HL-60 (cell line): ENCODE measurements at regions not wholly inside any gene's neighbourhood (a gene's known extent, or its start where the extent isn't known, plus 50 kb on each side); places are given as distances from the start of the nearest gene placed in this dataset.

Experiments used
- CTCF ChIP-seq: IDR thresholded peaks from one replicate; pipeline ENCODE4 v1.5.1; 2011; ENCODE audit warnings: low read length, control low read depth, inconsistent platforms; ENCODE audit not compliant: insufficient read depth
- GABPA ChIP-seq: IDR thresholded peaks from 2 replicates; pipeline ENCODE4 v1.6.1; 2012; ENCODE audit warnings: low read depth
- POLR2AphosphoS5 ChIP-seq: IDR thresholded peaks from 2 replicates; pipeline ENCODE4 v1.6.1; 2012; ENCODE audit warnings: low read depth
- REST ChIP-seq: IDR thresholded peaks from 2 replicates; pipeline ENCODE4 v1.6.1; 2012; ENCODE audit warnings: low read depth; ENCODE audit not compliant: insufficient replicate concordance

- no peak for TF ChIP-seq CTCF
- TF ChIP-seq POLR2AphosphoS5 = no peak
- TF ChIP-seq REST = no peak
- no peak for TF ChIP-seq GABPA
These were observed 392.6 kb downstream of the FUT8 start for GRCh38 chr14:65805113-65805473.
